DMS53 treated with DMSO at 0.1 percent for 48 hours (cell line): ENCODE measurements at regions not wholly inside any gene's neighbourhood (a gene's known extent, or its start where the extent isn't known, plus 50 kb on each side); places are given as distances from the start of the nearest gene placed in this dataset.

Source experiments
- DNase-seq: peaks from one replicate; lab custom pipeline; 2025; ENCODE audit not compliant: unreplicated experiment; lab: John Stamatoyannopoulos, UW

GRCh38 chr4:175871774-175872405 is 59.8 kb upstream of the GPM6A start:
- no peak for DNase-seq

- no peak for DNase-seq
Measured at GRCh38 chr4:175873707-175874106, 61.6 kb upstream of the GPM6A start.

GRCh38 chr4:175874306-175874705 is 62.2 kb upstream of the GPM6A start:
- no peak for DNase-seq

- DNase-seq = no peak
Measured at GRCh38 chr4:175875993-175876771, 64.1 kb upstream of the GPM6A start.

GRCh38 chr4:175882891-175883290 is 70.8 kb upstream of the GPM6A start:
- no peak for DNase-seq

GRCh38 chr4:175884048-175884447 is 72.0 kb upstream of the GPM6A start:
- DNase-seq = no peak

- no peak for DNase-seq
Measured at GRCh38 chr4:175891231-175891630, 79.2 kb upstream of the GPM6A start.

GRCh38 chr4:175891851-175892250 is 79.8 kb upstream of the GPM6A start:
- DNase-seq = peak; percentile 26

- no peak for DNase-seq
Measured at GRCh38 chr4:175905925-175906324, 93.9 kb upstream of the GPM6A start.

- DNase-seq = no peak
Measured at GRCh38 chr4:175906384-175906783, 94.3 kb upstream of the GPM6A start.

- DNase-seq = no peak
Measured at GRCh38 chr4:175910700-175911099, 98.6 kb upstream of the GPM6A start.

- DNase-seq = no peak
Measured at GRCh38 chr4:175916626-175917351, 104.7 kb upstream of the GPM6A start.

- DNase-seq = no peak
Measured at GRCh38 chr4:175927121-175927520, 115.1 kb upstream of the GPM6A start.

GRCh38 chr4:175929441-175929840 is 117.4 kb upstream of the GPM6A start:
- no peak for DNase-seq

GRCh38 chr4:175929932-175930331 is 117.9 kb upstream of the GPM6A start:
- no peak for DNase-seq

GRCh38 chr4:175930471-175930870 is 118.4 kb upstream of the GPM6A start:
- no peak for DNase-seq

GRCh38 chr4:175932116-175932515 is 120.1 kb upstream of the GPM6A start:
- DNase-seq = no peak

- no peak for DNase-seq
Measured at GRCh38 chr4:175934506-175934905, 122.4 kb upstream of the GPM6A start.

- peak; percentile 78 for DNase-seq
Measured at GRCh38 chr4:175935016-175935661, 123.1 kb upstream of the GPM6A start.

GRCh38 chr4:175944126-175944910 is 121.3 kb upstream of the WDR17 start:
- DNase-seq = no peak
